ENCODE measurements at regions not wholly inside any gene's neighbourhood (a gene's known extent, or its start where the extent isn't known, plus 50 kb on each side); places are given as distances from the start of the nearest gene placed in this dataset.

GRCh38 chr13:31882794-31883193, 143.5 kb downstream of the RXFP2 start:
- TF ChIP-seq, protein P1, sequence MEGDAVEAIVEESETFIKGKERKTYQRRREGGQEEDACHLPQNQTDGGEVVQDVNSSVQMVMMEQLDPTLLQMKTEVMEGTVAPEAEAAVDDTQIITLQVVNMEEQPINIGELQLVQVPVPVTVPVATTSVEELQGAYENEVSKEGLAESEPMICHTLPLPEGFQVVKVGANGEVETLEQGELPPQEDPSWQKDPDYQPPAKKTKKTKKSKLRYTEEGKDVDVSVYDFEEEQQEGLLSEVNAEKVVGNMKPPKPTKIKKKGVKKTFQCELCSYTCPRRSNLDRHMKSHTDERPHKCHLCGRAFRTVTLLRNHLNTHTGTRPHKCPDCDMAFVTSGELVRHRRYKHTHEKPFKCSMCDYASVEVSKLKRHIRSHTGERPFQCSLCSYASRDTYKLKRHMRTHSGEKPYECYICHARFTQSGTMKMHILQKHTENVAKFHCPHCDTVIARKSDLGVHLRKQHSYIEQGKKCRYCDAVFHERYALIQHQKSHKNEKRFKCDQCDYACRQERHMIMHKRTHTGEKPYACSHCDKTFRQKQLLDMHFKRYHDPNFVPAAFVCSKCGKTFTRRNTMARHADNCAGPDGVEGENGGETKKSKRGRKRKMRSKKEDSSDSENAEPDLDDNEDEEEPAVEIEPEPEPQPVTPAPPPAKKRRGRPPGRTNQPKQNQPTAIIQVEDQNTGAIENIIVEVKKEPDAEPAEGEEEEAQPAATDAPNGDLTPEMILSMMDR (IDR thresholded peaks at IDR 0.05; ENCODE audit: low read depth, low read length): no peak
- TF ChIP-seq POLR2A (IDR thresholded peaks at IDR 0.05; ENCODE audit: extremely low read depth, insufficient read length) (no peak), MYC (IDR thresholded peaks at IDR 0.05; ENCODE audit: low read depth, low read length) (no peak)

Measured in NB4 (cell line).